HepG2 (cell line): ENCODE measurements at regions not wholly inside any gene's neighbourhood (a gene's known extent, or its start where the extent isn't known, plus 50 kb on each side); places are given as distances from the start of the nearest gene placed in this dataset.

Experiments used
- ATAC-seq: fragments of 200-7000 bp; cut with Tn5 transposase; 3 replicates; pipeline ENCODE4 v1.9.1; 2020; ENCODE audit warnings: mild to moderate bottlenecking, moderate library complexity
- BruUV-seq: library from RNA; stranded (reverse); fragments of 400-500 nt; replicated peaks from 2 replicates; lab custom pipeline; 2021; lab: Mats Ljungman, UMichigan
- CTCF ChIA-PET: fragments of 300-600 bp; formaldehyde crosslinking; extraction: SDS; loops from one replicate; lab custom pipeline; 2021; ENCODE audit warnings: low total read pairs, inconsistent platforms, low intra/inter-chr PET ratio; lab: Yijun Ruan, JAX
- POLR2A ChIA-PET: fragments of 350-600 bp; sonication (Branson Sonifier 250); formaldehyde crosslinking; loops from one replicate; lab custom pipeline; 2020; ENCODE audit warnings: antibody characterized with exemption, inconsistent platforms; lab: Yijun Ruan, JAX
- DNase-seq: peaks from one replicate; pipeline ENCODE4 v3.0.0-alpha.2; 2015; ENCODE audit warnings: low spot score
- FAIRE-seq: peaks from 3 replicates; lab custom pipeline; 2011; peaks lifted over from hg19 to GRCh38; lab: Jason Lieb, UNC
- H2AFZ ChIP-seq: one replicate; pipeline ENCODE4 v1.6.1; 2011; ENCODE audit warnings: low read length, inconsistent platforms
- H3K27ac ChIP-seq: fragments of 300-600 bp; 3 replicates; pipeline ENCODE4 v1.8.0; 2011; ENCODE audit warnings: mixed run types, mild to moderate bottlenecking, mixed read lengths, low read length, inconsistent platforms; ENCODE audit not compliant: insufficient read depth; ENCODE audit errors: extremely low read length
- H3K27me3 ChIP-seq, 2 experiments: fragments of 200-600 bp in 1 of 2; 2 replicates in 1 of 2; 3 replicates in 1 of 2; pipeline versions ENCODE4 v1.6.0 to v1.8.0; 2011; ENCODE audit warnings: low read length in 2 of 2, mild to moderate bottlenecking in 2 of 2, moderate library complexity in 2 of 2, inconsistent platforms in 1 of 2; ENCODE audit not compliant: insufficient read depth in 2 of 2, control insufficient read depth in 1 of 2
- H3K36me3 ChIP-seq, 2 experiments: fragments of 200-600 bp in 1 of 2; replicated peaks in 1 of 2; 2 replicates in 1 of 2; 3 replicates in 1 of 2; pipeline versions ENCODE4 v1.5.1 to v1.8.0; 2011; ENCODE audit warnings: low read length in 2 of 2, inconsistent platforms in 1 of 2; ENCODE audit not compliant: insufficient read depth in 2 of 2, control insufficient read depth in 1 of 2
- H3K4me1 ChIP-seq: 2 replicates; pipeline ENCODE4 v1.5.1; 2012; ENCODE audit warnings: low read length, inconsistent platforms; ENCODE audit not compliant: insufficient read depth
- H3K4me2 ChIP-seq: 2 replicates; pipeline ENCODE4 v1.6.0; 2011; ENCODE audit warnings: low read depth, low read length, inconsistent platforms
- H3K4me3 ChIP-seq, 3 experiments: fragments of 200-600 bp in 1 of 3; sonication (generic), shearing (Covaris generic) in 1 of 3; replicated peaks in 1 of 3; 2 replicates each; pipeline ENCODE4 v1.5.1; 2011 to 2016; ENCODE audit warnings: low read length in 3 of 3, inconsistent platforms in 2 of 3, low read depth in 2 of 3, mild to moderate bottlenecking in 2 of 3, control low read depth in 1 of 3, mixed read lengths in 1 of 3; ENCODE audit not compliant: insufficient read depth in 1 of 3
- H3K79me2 ChIP-seq: one replicate; pipeline ENCODE4 v1.6.1; 2011; ENCODE audit warnings: low read length, inconsistent platforms; ENCODE audit not compliant: insufficient read depth
- H3K9ac ChIP-seq: 2 replicates; pipeline ENCODE4 v1.6.0; 2011; ENCODE audit warnings: mild to moderate bottlenecking, low read depth, low read length, inconsistent platforms; ENCODE audit not compliant: insufficient read depth
- H3K9me3 ChIP-seq: 2 replicates; pipeline ENCODE4 v1.5.1; 2012; ENCODE audit warnings: mild to moderate bottlenecking, low read length
- H4K20me1 ChIP-seq: 2 replicates; pipeline ENCODE4 v1.6.0; 2011; ENCODE audit warnings: inconsistent platforms, mild to moderate bottlenecking, low read length, moderate library complexity; ENCODE audit not compliant: insufficient read depth
- AKAP8 ChIP-seq: sonication (generic); formaldehyde crosslinking; IDR thresholded peaks from 2 replicates; pipeline ENCODE4 v1.5.1; 2020; ENCODE audit warnings: mild to moderate bottlenecking, missing genetic modification reagents
- CBFB ChIP-seq: sonication (generic); formaldehyde crosslinking; IDR thresholded peaks from 2 replicates; pipeline ENCODE4 v1.4.0; 2020; ENCODE audit warnings: missing genetic modification reagents
- EEA1 ChIP-seq: sonication (generic); formaldehyde crosslinking; IDR thresholded peaks from 2 replicates; pipeline ENCODE4 v1.5.1; 2020; ENCODE audit warnings: mild to moderate bottlenecking, missing genetic modification reagents, borderline replicate concordance
- NCOA2 ChIP-seq: sonication (generic); formaldehyde crosslinking; IDR thresholded peaks from 2 replicates; pipeline ENCODE4 v1.8.0; 2022; ENCODE audit warnings: inconsistent platforms
- NFIC ChIP-seq: IDR thresholded peaks from 2 replicates; pipeline ENCODE4 v1.6.1; 2012; ENCODE audit warnings: mild to moderate bottlenecking, low read length, inconsistent platforms
- PAXIP1 ChIP-seq: sonication (generic); formaldehyde crosslinking; conservative IDR thresholded peaks from 2 replicates; pipeline ENCODE4 v1.4.0; 2020; ENCODE audit warnings: mild to moderate bottlenecking, missing genetic modification reagents, moderate library complexity
- POLR2G ChIP-seq: fragments of 200-400 bp; formaldehyde crosslinking; IDR thresholded peaks from 2 replicates; pipeline ENCODE4 v1.6.1; 2018; ENCODE audit warnings: mild to moderate bottlenecking, low read depth, low read length, moderate library complexity
- RARG ChIP-seq: sonication (generic); formaldehyde crosslinking; IDR thresholded peaks from 2 replicates; pipeline ENCODE4 v1.4.0; 2020; ENCODE audit warnings: low read depth, mild to moderate bottlenecking, missing genetic modification reagents
- ZHX1 ChIP-seq: sonication (generic); formaldehyde crosslinking; IDR thresholded peaks from 2 replicates; pipeline ENCODE4 v1.8.1; 2022; ENCODE audit warnings: low read depth, mild to moderate bottlenecking, missing genetic modification reagents
- ZNF101 ChIP-seq: sonication (generic); formaldehyde crosslinking; IDR thresholded peaks from 2 replicates; pipeline ENCODE4 v1.4.0; 2020; ENCODE audit warnings: mild to moderate bottlenecking, low read depth, missing genetic modification reagents, borderline replicate concordance
- ZNF205 ChIP-seq: IDR thresholded peaks from 2 replicates; pipeline ENCODE4 v1.6.1; 2018; ENCODE audit warnings: missing biosample characterization, missing genetic modification reagents
- ZNF253 ChIP-seq: sonication (generic); formaldehyde crosslinking; IDR thresholded peaks from 2 replicates; pipeline ENCODE4 v1.8.0; 2022; ENCODE audit warnings: mild to moderate bottlenecking, missing genetic modification reagents, borderline replicate concordance
- ZNF280D ChIP-seq: sonication (generic); formaldehyde crosslinking; IDR thresholded peaks from 2 replicates; pipeline ENCODE4 v1.5.1; 2020; ENCODE audit warnings: mild to moderate bottlenecking, missing genetic modification reagents
- ZNF577 ChIP-seq: sonication (generic); formaldehyde crosslinking; IDR thresholded peaks from 2 replicates; pipeline ENCODE4 v1.4.0; 2020; ENCODE audit warnings: mild to moderate bottlenecking, low read depth, missing genetic modification reagents, borderline replicate concordance
- ZNF720 ChIP-seq: sonication (generic); formaldehyde crosslinking; IDR thresholded peaks from 2 replicates; pipeline ENCODE4 v1.4.0; 2020; ENCODE audit warnings: missing genetic modification reagents
- WGBS: methylation state at CpG from one replicate; pipeline ENCODE4 v1.1.6; 2017; ENCODE audit warnings: low lambda C conversion rate; 5-methylcytosine and 5-hydroxymethylcytosine counted together
- in situ Hi-C: cut with HindIII; loops from 2 replicates; pipeline ENCODE4 v1.10.0; 2017; ENCODE audit warnings: low pct_unique_long_range_greater_than_20kb; ENCODE audit not compliant: extremely low pct_ligation_motif_present
- intact Hi-C: fragments of 100-400 bp; cut with micrococcal nuclease; formaldehyde crosslinking; loops from one replicate; pipeline ENCODE4 v1.10.0; 2022; ENCODE audit not compliant: unreplicated experiment

GRCh38 chr3:105285653-105286241 is 81.0 kb upstream of the ALCAM start (continued):
- no peak for TF ChIP-seq ZHX1 (CRISPR knock-in tag)
- TF ChIP-seq PAXIP1 (CRISPR knock-in tag), result no peak

- no peak overlapping the region for H3K4me2 ChIP-seq
- no TSS peak for BruUV-seq
- no peak overlapping the region for H2AFZ ChIP-seq
- H3K9me3 ChIP-seq, result no peaks in the 10 kb centered on the region
- in situ Hi-C loops (no loop called here), intact Hi-C loops (no loop called here)
- H3K4me1 ChIP-seq, result no peaks in the 10 kb centered on the region
- FAIRE-seq (no peak), DNase-seq (no peak), ATAC-seq (no peak)
- H3K4me3 ChIP-seq, result no peak overlapping the region
- POLR2A ChIA-PET, result no interaction called here
- H3K36me3 ChIP-seq, result no peaks in the 10 kb centered on the region
- H3K79me2 ChIP-seq, result no peaks in the 10 kb centered on the region
- no peaks in the 10 kb centered on the region for H3K27me3 ChIP-seq
- WGBS, result 52% methylated on average over 1 of the region's 1 CpG
- H4K20me1 ChIP-seq, result no peaks in the 10 kb centered on the region
- no peak overlapping the region for H3K9ac ChIP-seq
- CTCF ChIA-PET, result no interaction called here
- no peak overlapping the region for H3K27ac ChIP-seq
- TF ChIP-seq ZNF253, result no peak
- TF ChIP-seq AKAP8 (CRISPR knock-in tag), result no peak
- no peak for TF ChIP-seq RARG (CRISPR knock-in tag)
- no peak for TF ChIP-seq POLR2G
- no peak for TF ChIP-seq NCOA2 (CRISPR knock-in tag)
- no peak for TF ChIP-seq EEA1
- no peak for TF ChIP-seq ZNF720 (CRISPR knock-in tag)
- TF ChIP-seq ZNF280D (CRISPR knock-in tag), result no peak
- TF ChIP-seq CBFB (CRISPR knock-in tag), result no peak
- TF ChIP-seq ZNF577, result no peak
- no peak for TF ChIP-seq NFIC
- TF ChIP-seq ZNF101, result no peak
- no peak for TF ChIP-seq ZNF205 (CRISPR knock-in tag)
Measured at GRCh38 chr3:105293441-105293840, 73.3 kb upstream of the ALCAM start.
